ENCODE measurements at regions not wholly inside any gene's neighbourhood (a gene's known extent, or its start where the extent isn't known, plus 50 kb on each side); places are given as distances from the start of the nearest gene placed in this dataset.

- TF ChIP-seq POLR2AphosphoS5 (IDR thresholded peaks at IDR 0.05; ENCODE audit: low read depth, low read length) (no peak), POLR2A (IDR thresholded peaks at IDR 0.05; ENCODE audit: low read depth, low read length) (no peak)
These were observed 117.2 kb upstream of the KCNMB2 start for GRCh38 chr3:178419071-178419470.
